LNCaP clone FGC (cell line): ENCODE measurements at regions not wholly inside any gene's neighbourhood (a gene's known extent, or its start where the extent isn't known, plus 50 kb on each side); places are given as distances from the start of the nearest gene placed in this dataset.

Experiments
- DNase-seq: peaks from one replicate; pipeline ENCODE4 v3.0.0-alpha.2; 2011; ENCODE audit warnings: low read depth
- H3K4me3 ChIP-seq: 2 replicates; pipeline ENCODE4 v1.5.1; 2011; ENCODE audit warnings: mild to moderate bottlenecking, low read depth, low read length, control low read depth
- TF ChIP-seq, protein P1 (sequence below): IDR thresholded peaks from 2 replicates; pipeline ENCODE4 v1.5.1; 2012; ENCODE audit warnings: mild to moderate bottlenecking; ENCODE audit not compliant: control insufficient read depth, insufficient read depth; ENCODE audit errors: extremely low read depth

DNA sequence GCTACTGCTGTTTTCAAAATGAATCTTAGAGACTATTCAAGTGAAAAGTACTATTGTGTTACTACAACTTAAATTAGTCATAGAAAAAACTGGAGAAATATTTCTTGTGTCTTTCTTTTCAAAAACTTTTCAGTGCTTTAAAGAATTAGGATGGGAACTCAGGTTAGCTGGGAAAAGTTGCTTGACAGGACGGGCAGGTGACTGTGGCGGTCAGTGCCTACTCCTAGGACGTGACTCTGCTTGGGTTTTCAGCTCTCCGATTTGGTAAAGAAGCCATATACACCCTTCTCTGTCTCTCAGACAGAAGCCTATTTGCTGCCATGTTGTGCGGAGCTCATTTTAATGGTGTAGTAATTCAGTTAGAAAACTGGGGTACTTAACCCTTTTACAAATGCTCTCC is 89.8 kb upstream of the CACNA2D3 start:
- H3K4me3 ChIP-seq: no peak overlapping the region
- TF ChIP-seq, protein P1, sequence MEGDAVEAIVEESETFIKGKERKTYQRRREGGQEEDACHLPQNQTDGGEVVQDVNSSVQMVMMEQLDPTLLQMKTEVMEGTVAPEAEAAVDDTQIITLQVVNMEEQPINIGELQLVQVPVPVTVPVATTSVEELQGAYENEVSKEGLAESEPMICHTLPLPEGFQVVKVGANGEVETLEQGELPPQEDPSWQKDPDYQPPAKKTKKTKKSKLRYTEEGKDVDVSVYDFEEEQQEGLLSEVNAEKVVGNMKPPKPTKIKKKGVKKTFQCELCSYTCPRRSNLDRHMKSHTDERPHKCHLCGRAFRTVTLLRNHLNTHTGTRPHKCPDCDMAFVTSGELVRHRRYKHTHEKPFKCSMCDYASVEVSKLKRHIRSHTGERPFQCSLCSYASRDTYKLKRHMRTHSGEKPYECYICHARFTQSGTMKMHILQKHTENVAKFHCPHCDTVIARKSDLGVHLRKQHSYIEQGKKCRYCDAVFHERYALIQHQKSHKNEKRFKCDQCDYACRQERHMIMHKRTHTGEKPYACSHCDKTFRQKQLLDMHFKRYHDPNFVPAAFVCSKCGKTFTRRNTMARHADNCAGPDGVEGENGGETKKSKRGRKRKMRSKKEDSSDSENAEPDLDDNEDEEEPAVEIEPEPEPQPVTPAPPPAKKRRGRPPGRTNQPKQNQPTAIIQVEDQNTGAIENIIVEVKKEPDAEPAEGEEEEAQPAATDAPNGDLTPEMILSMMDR: no peak
- DNase-seq: no peak

DNA sequence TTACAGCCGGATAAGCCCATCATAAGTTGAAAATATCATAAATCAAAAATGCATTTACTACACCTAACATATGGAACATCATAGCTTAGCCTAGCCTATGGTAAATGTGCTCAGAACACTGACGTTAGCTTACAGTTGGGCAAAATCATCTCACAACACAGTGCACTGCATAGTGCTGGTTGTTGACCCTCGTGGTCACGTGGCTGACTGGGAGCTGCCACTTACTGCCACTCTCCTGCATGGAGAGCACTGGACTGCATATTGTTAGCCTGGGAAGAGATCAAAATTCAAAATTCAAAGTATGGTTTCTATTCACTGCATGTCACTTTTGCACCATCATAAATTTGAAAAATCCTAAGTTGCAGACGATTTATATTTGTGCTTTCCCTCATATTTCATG is 94.0 kb upstream of the CACNA2D3 start:
- DNase-seq: no peak
- no peak overlapping the region for H3K4me3 ChIP-seq
- TF ChIP-seq, protein P1: no peak

DNA sequence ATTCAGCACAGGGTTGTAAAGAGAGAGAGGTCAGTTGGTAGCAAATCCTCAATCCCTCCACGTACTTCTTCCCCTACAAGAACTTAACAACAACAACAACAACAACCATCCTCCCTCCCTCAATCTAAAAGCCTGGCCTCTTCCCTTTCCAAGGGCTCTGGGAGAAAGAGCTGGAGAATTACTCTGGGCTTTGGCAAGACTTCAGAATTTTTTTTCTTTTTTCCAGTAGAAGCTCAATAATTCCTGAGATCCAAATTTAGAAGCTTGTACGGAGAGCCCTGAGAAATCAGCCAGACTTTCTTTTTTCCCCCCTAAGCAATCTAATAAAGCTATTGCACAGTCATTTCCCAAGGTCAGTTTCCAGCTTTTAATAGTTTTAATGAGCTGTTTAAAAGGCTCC is 95.8 kb upstream of the CACNA2D3 start:
- no peak for DNase-seq
- no peak overlapping the region for H3K4me3 ChIP-seq
- TF ChIP-seq, protein P1: no peak

DNA sequence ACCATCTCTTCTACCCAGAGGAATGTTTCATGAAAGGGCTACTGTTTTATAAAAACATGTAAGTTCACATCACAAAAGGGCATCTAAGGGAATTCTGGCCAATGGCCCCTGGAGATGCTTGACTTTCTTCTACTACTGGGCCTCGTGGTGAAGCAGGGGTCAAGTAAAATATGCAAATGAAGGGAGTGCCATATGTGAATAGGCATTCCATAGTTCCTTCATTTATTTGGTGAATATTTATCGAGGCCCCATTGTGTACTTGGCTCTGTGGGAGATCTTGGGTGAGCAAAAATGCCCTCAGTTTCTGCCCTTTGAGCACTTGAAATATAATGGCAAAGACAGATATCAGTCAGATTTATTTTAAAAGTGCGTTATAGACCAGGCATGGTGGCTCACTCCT is 101.3 kb upstream of the CACNA2D3 start:
- TF ChIP-seq, protein P1: no peak
- H3K4me3 ChIP-seq: no peak overlapping the region
- no peak for DNase-seq

DNA sequence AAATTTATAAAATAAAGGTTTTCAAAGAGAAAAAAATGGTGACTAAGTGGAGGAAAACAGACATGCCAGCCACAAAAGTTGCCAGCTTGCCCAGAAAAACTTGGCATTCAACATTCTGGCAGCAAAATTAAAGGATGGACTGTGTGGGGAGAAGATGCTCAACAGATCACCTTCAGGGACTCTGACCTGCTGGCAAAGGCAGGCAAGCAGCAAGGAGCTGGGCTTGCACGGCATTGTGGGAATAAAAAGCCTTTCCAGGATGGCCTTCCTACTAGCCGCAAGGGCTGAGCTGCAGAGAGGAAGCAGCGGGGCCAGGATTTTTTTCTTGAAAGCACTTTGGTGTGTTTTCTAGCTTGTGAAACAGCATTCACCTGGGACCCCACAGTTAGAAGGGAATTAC is 101.9 kb upstream of the CACNA2D3 start:
- TF ChIP-seq, protein P1: no peak
- DNase-seq: no peak
- no peak overlapping the region for H3K4me3 ChIP-seq

DNA sequence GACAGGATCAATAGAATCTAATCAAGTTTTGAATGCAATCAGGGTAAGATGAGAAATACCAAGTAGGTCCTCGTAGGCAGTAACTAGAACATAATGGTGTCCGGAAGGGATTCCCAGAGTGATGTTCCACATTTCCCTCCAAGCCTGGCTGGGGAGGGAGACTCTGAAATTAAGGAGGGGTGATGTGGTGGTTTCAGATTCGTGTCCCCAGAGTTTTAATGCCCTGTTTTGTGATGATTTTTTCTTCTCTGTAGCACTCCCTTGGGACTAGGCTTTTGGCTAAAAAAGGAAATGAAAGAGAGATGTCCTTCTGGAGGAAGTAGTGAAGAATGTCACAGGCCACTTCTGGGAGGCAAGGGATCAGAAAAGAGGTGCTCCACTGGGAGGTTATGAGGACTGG is 108.3 kb upstream of the CACNA2D3 start:
- TF ChIP-seq, protein P1: no peak
- no peak for DNase-seq

DNA sequence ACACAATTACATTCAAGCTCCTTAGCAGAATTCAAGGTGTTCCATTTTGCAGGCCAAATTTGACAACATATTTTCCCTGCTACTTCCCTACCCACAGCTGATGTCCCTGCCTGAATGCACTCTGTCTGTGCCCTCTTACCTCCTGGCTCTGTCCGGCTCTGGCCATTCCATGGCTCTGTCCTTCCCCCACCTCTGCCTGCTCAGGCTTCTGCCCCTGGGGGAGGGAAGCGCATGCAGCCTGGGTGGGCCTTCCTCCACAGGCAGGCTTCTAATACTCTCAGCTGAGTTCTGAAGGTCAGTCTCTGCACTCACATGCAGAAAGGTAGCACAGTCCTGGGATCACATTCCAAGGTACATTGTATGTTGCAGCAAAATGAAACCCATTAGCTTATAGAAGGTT is 113.6 kb upstream of the CACNA2D3 start:
- TF ChIP-seq, protein P1: no peak
- H3K4me3 ChIP-seq: no peak overlapping the region
- DNase-seq: no peak

More for the DNA sequence above, 108.3 kb upstream of the CACNA2D3 start:
- H3K4me3 ChIP-seq: no peak overlapping the region
